AG04450 (cell line): ENCODE measurements at regions not wholly inside any gene's neighbourhood (a gene's known extent, or its start where the extent isn't known, plus 50 kb on each side); places are given as distances from the start of the nearest gene placed in this dataset.

Experiments used
- CTCF ChIA-PET: fragments of 300-600, 350-600 bp; formaldehyde crosslinking; extraction: SDS; loops from one replicate; lab custom pipeline; 2022; ENCODE audit warnings: antibody characterized with exemption, inconsistent platforms; lab: Charles Lee
- POLR2A ChIA-PET: fragments of 350-600 bp; formaldehyde crosslinking; extraction: SDS; loops from one replicate; lab custom pipeline; 2021; ENCODE audit warnings: antibody characterized with exemption, inconsistent platforms; lab: Yijun Ruan, JAX
- DNase-seq: peaks from one replicate; pipeline ENCODE4 v3.0.0-alpha.2; 2011; ENCODE audit warnings: low read depth, low spot score
- H3K27ac ChIP-seq: one replicate; pipeline ENCODE4 v1.5.1; 2012; ENCODE audit warnings: low read depth, low read length, control low read depth
- H3K27me3 ChIP-seq: one replicate; pipeline ENCODE4 v1.6.0; 2012; ENCODE audit warnings: low read length; ENCODE audit not compliant: control insufficient read depth, insufficient read depth
- H3K4me3 ChIP-seq: 2 replicates; pipeline ENCODE4 v1.5.1; 2011; ENCODE audit warnings: mild to moderate bottlenecking, low read depth, low read length, control low read depth
- H3K9me3 ChIP-seq: 2 replicates; pipeline ENCODE4 v1.5.1; 2012; ENCODE audit warnings: low read length; ENCODE audit not compliant: control insufficient read depth, insufficient read depth
- TF ChIP-seq, protein P1 (sequence below): IDR thresholded peaks from 2 replicates; pipeline ENCODE4 v1.5.1; 2011; ENCODE audit warnings: low read depth, low read length, control low read depth, inconsistent platforms

- CTCF ChIA-PET: no interaction called here
- no peak overlapping the region for H3K27ac ChIP-seq
- no peak overlapping the region for H3K4me3 ChIP-seq
- no peaks in the 10 kb centered on the region for H3K27me3 ChIP-seq
- TF ChIP-seq, protein P1, sequence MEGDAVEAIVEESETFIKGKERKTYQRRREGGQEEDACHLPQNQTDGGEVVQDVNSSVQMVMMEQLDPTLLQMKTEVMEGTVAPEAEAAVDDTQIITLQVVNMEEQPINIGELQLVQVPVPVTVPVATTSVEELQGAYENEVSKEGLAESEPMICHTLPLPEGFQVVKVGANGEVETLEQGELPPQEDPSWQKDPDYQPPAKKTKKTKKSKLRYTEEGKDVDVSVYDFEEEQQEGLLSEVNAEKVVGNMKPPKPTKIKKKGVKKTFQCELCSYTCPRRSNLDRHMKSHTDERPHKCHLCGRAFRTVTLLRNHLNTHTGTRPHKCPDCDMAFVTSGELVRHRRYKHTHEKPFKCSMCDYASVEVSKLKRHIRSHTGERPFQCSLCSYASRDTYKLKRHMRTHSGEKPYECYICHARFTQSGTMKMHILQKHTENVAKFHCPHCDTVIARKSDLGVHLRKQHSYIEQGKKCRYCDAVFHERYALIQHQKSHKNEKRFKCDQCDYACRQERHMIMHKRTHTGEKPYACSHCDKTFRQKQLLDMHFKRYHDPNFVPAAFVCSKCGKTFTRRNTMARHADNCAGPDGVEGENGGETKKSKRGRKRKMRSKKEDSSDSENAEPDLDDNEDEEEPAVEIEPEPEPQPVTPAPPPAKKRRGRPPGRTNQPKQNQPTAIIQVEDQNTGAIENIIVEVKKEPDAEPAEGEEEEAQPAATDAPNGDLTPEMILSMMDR: no peak
- DNase-seq: no peak
- POLR2A ChIA-PET: no interaction called here
- H3K9me3 ChIP-seq: no peaks in the 10 kb centered on the region
Observed at GRCh38 chr11:25339281-25339680, 842.4 kb downstream of the LUZP2 start.

DNA sequence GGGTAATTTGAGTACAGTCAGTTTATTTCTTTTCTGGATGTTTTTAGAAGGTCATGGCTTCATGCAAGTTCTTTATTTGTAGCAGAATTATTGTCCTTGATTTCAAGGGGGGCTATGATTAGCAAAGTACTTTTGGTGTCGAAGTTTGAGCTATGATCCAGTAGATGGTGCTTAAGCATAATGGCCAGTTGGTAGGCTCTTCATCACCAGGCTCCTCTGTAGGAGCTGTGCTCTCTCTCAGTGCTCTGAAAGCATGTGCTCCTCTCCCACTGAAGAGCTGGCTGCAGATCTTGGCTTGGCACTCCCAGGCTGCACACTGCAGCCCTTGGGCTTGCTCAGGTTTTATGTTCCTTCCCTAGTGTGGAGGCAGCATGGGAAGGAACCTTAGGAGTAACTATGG lies 852.7 kb downstream of the LUZP2 start:
- TF ChIP-seq, protein P1: no peak
- no peak for DNase-seq
- no peak overlapping the region for H3K27ac ChIP-seq
- ChIA-PET CTCF (no interaction called here), POLR2A (no interaction called here)
- no peak overlapping the region for H3K4me3 ChIP-seq
- no peaks in the 10 kb centered on the region for H3K27me3 ChIP-seq
- H3K9me3 ChIP-seq: no peaks in the 10 kb centered on the region; the same call in 1 of the 2 replicates

GRCh38 chr11:25350899-25351803 lies 854.3 kb downstream of the LUZP2 start:
- DNase-seq: no peak
- H3K4me3 ChIP-seq: no peak overlapping the region
- H3K27ac ChIP-seq: no peak overlapping the region
- ChIA-PET CTCF (no interaction called here), POLR2A (no interaction called here)
- no peaks in the 10 kb centered on the region for H3K27me3 ChIP-seq
- TF ChIP-seq, protein P1: no peak
- H3K9me3 ChIP-seq: no peaks in the 10 kb centered on the region; the same call in 1 of the 2 replicates

- ChIA-PET POLR2A (interaction anchor here (1.3 kb wide), 1 partner anchor 8 kb away, joined by 3 read pairs; no protein-coding TSS in a partner anchor), CTCF (no interaction called here)
- H3K4me3 ChIP-seq: no peak overlapping the region
Observed at GRCh38 chr11:25357133-25357532, 860.3 kb downstream of the LUZP2 start.

DNA sequence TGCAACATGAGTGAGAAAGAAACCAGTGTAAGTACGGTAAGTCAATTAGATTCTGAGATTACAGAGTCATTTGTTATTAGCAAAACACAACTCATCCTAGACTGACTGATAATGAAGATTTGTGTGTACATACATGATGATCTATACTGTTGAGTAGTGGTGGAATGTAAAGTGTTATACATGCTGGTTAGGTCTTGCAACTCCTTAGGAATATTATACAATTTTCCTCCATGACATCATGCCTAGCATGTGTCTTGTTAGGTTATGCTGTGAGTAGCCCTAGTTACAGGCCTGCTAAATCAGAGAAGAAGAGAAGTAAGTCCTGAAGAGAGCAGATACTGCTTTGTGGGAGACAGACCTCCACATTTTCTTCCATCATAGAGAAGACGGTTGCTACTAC lies 880.6 kb downstream of the LUZP2 start:
- POLR2A ChIA-PET: no interaction called here
- H3K4me3 ChIP-seq: no peak overlapping the region
- TF ChIP-seq, protein P1: no peak
- CTCF ChIA-PET: no interaction called here
- no peaks in the 10 kb centered on the region for H3K9me3 ChIP-seq
- no peak overlapping the region for H3K27ac ChIP-seq
- H3K27me3 ChIP-seq: no peaks in the 10 kb centered on the region
- DNase-seq: no peak

More at GRCh38 chr11:25357133-25357532, 860.3 kb downstream of the LUZP2 start:
- Histone ChIP-seq H3K27ac (no peak overlapping the region), H3K27me3 (no peaks in the 10 kb centered on the region), H3K9me3 (no peaks in the 10 kb centered on the region)
- TF ChIP-seq, protein P1: no peak
- DNase-seq: no peak
